ENCODE measurements at regions not wholly inside any gene's neighbourhood (a gene's known extent, or its start where the extent isn't known, plus 50 kb on each side); places are given as distances from the start of the nearest gene placed in this dataset.

DNA sequence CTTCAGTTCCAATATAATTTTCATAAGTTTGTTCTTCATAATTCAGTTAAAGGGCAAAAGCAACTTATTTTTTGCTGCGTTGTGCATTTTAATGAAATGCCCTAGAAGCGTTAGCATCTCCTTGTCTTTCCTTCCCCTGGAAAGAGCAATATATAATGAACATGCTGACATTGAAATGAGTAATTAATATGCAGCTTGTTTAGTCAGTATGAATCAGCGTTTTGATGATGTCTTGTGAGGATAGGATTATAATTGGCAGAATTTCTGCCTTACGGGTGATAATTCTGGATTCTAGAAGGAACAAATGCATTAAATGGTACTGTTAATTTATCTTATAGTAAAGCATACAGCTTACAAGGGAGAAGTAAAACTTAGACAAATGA, 152.3 kb upstream of the MMADHC start:
- no peak overlapping the region for H3K56ac ChIP-seq (ENCODE audit: insufficient read length, low read depth, low read length)
- no peak overlapping the region for H3K4me2 ChIP-seq (ENCODE audit: insufficient read depth, insufficient read length, low read length)
- H3K79me2 ChIP-seq (ENCODE audit: insufficient read depth, low read length) = no peaks in the 10 kb centered on the region
- no peak overlapping the region for H3T11ph ChIP-seq (ENCODE audit: low read length)
- no peak for DNase-seq
- no peak overlapping the region for H4K8ac ChIP-seq (replicated peaks; ENCODE audit: insufficient read length, low read depth, low read length)
- peaks cover 0 to 3% of the 10 kb centered on the region in 2 experiments; a peak in 2 of 4 replicates for H3K4me1 Mint-ChIP-seq
- TF ChIP-seq, protein P1, sequence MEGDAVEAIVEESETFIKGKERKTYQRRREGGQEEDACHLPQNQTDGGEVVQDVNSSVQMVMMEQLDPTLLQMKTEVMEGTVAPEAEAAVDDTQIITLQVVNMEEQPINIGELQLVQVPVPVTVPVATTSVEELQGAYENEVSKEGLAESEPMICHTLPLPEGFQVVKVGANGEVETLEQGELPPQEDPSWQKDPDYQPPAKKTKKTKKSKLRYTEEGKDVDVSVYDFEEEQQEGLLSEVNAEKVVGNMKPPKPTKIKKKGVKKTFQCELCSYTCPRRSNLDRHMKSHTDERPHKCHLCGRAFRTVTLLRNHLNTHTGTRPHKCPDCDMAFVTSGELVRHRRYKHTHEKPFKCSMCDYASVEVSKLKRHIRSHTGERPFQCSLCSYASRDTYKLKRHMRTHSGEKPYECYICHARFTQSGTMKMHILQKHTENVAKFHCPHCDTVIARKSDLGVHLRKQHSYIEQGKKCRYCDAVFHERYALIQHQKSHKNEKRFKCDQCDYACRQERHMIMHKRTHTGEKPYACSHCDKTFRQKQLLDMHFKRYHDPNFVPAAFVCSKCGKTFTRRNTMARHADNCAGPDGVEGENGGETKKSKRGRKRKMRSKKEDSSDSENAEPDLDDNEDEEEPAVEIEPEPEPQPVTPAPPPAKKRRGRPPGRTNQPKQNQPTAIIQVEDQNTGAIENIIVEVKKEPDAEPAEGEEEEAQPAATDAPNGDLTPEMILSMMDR (conservative IDR thresholded peaks at IDR 0.05) = no peak
- no peak overlapping the region for H3K4me3 Mint-ChIP-seq
- no peaks in the 10 kb centered on the region for H3K4me1 ChIP-seq (ENCODE audit: insufficient read depth, low read length)
- no peaks in the 10 kb centered on the region for H3K79me1 ChIP-seq (ENCODE audit: insufficient read depth, low read depth, low read length, poor library complexity, severe bottlenecking)
- no peak overlapping the region for H2BK5ac ChIP-seq (ENCODE audit: insufficient read length, low read length)
- H2BK120ac ChIP-seq (ENCODE audit: low read depth, low read length, poor library complexity, severe bottlenecking) = no peak overlapping the region
- H2AFZ ChIP-seq (ENCODE audit: low read length) = no peak overlapping the region
- no peak overlapping the region for H4K5ac ChIP-seq (ENCODE audit: insufficient read length, low read depth, low read length)
- no peak overlapping the region for H2BK20ac ChIP-seq (ENCODE audit: low read depth, low read length, poor library complexity, severe bottlenecking)
- H4K91ac ChIP-seq (ENCODE audit: insufficient read length, low read depth, low read length) = no peak overlapping the region
- no peaks in the 10 kb centered on the region for H3K23me2 ChIP-seq (ENCODE audit: insufficient read length, low read depth, low read length, poor library complexity, severe bottlenecking)
- peaks cover 5% of the 10 kb centered on the region for H3K9me3 ChIP-seq (ENCODE audit: control insufficient read depth, low read depth, low read length)
- no peak overlapping the region for H3K23ac ChIP-seq (ENCODE audit: insufficient read length, low read depth, low read length)
- no peak overlapping the region for H3K14ac ChIP-seq (ENCODE audit: insufficient read depth, low read length)
- no peak overlapping the region for H3K18ac ChIP-seq (ENCODE audit: insufficient read length, low read depth, low read length)
- H2BK12ac ChIP-seq (ENCODE audit: insufficient read length, low read depth, low read length) = no peak overlapping the region
- no peak overlapping the region for H2AK5ac ChIP-seq (ENCODE audit: insufficient read length, low read length)
- no peak overlapping the region for H3K27ac ChIP-seq (ENCODE audit: insufficient read length, low read depth, low read length)
- no peaks in the 10 kb centered on the region for H3K27me3 ChIP-seq (ENCODE audit: insufficient read depth, low read length)
- no CpG with 5 or more reads among the region's 4 CpGs for WGBS (ENCODE audit: extremely low coverage, insufficient read length, low lambda C conversion rate)
- H2BK15ac ChIP-seq (ENCODE audit: low read depth, low read length) = no peak overlapping the region
- no peak overlapping the region for H3K9ac ChIP-seq (ENCODE audit: extremely low read depth, insufficient read length, low read length)
- no peaks in the 10 kb centered on the region; the same call in 1 of the 2 replicates for H3K27me3 Mint-ChIP-seq (ENCODE audit: low read depth)
- H4K20me1 ChIP-seq (ENCODE audit: control insufficient read depth, insufficient read depth, insufficient read length) = no peaks in the 10 kb centered on the region
- H3K36me3 Mint-ChIP-seq (ENCODE audit: insufficient read depth in 1 of 3, low read depth in 3 of 3) = peaks cover 0 to 4% (median 4%) of the 10 kb centered on the region in 3 experiments; a peak in 2 of 7 replicates
- no peak overlapping the region for H3K27ac Mint-ChIP-seq
- H3K4ac ChIP-seq (ENCODE audit: low read depth, low read length) = no peak overlapping the region
- H3K9me3 Mint-ChIP-seq = peaks cover 4 to 5% of the 10 kb centered on the region in 2 experiments; a peak in 2 of 5 replicates
